SW 1271 (cell line): ENCODE measurements at regions not wholly inside any gene's neighbourhood (a gene's known extent, or its start where the extent isn't known, plus 50 kb on each side); places are given as distances from the start of the nearest gene placed in this dataset.
"Not testable (repeated sequence)": the region's sequence is repeated elsewhere in the genome, so short reads cannot be mapped to it uniquely, and the experiment has no call there.

Experiments used
- DNase-seq, 2 experiments: peaks; one replicate each; lab custom pipeline; 2025; lab: John Stamatoyannopoulos, UW

GRCh38 chr1:213466541-213466940 is 415.5 kb downstream of the RPS6KC1 start:
- DNase-seq = no peak

GRCh38 chr1:213474054-213474453 is 423.0 kb downstream of the RPS6KC1 start:
- no peak for DNase-seq

DNA sequence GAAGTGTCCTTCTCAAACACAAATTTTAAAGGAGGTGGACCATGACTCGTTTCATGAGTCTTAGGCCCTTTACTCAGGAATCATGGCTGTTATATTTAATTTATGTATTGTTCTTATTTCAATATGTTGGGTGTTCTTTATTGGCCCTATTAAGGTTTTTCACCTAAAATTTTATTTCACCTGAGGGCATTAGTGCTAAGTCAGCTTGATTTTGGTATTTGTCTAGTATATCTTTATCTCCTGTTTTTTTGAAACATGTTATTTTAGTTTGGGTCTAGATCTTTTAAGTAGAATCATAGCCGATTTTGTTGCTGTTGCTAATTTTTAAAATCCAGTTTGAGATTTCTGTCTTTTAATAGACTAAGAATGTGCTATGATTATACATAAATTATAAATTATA is 430.4 kb downstream of the RPS6KC1 start:
- DNase-seq = no peak

DNA sequence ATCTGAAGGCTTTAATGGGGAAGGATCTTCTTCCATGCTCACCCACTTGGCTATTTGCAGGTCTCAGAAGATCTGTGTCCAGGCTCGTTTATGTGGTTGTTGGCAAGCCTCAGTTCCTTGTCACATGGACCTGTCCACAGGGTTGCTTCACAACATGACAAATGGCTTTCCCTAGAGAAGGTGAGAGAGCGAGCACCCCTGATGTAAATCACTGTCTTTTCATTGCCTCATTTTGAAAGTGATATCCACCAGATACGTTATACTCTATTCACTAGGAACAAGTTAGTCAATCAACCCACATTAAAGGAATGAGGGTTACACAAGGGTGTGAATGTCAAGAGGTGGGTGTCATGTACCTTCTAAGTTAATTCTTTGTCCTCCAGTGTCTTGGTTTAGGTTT is 433.3 kb downstream of the RPS6KC1 start:
- DNase-seq = no peak

GRCh38 chr1:213484758-213485157 is 433.7 kb downstream of the RPS6KC1 start:
- no peak for DNase-seq

DNA sequence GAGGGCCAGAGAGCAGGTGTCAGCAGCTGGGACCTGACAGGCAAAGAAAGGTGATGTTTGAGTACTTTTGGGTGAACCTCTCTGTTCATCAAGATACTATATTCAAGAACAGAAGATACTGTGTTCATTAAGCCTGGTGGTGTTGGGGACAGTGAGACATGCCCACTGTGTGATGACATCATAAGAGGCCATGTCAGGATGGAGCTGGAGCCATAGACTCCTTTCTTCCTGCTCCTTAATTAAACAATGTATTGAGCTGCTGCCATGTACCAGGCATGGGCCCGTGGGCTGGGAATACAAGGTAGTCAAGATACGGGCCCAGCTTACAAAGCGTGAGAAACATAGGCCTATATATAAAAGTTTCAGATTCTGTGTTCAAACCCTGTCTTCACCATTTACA is 435.4 kb downstream of the RPS6KC1 start:
- DNase-seq = no peak

DNA sequence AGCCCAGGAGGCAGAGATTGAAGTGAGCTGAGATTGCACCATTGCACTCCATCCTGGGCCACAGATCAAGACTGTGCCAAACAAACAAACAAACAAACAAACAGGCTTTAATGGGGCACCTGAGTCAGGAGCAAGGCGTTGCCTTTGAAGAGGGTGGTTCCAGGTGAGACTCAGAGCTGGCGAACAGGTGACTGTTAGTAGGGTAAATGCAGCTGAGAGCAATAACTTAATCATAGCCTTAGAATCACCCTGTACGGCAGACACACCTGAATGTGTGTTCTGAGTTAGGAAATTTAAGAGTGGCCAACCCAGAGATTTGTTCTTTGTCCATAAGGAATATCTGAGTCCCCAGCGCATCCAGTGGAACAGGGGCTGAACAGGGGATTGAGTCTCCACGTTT is 440.4 kb downstream of the RPS6KC1 start:
- DNase-seq = no peak

DNA sequence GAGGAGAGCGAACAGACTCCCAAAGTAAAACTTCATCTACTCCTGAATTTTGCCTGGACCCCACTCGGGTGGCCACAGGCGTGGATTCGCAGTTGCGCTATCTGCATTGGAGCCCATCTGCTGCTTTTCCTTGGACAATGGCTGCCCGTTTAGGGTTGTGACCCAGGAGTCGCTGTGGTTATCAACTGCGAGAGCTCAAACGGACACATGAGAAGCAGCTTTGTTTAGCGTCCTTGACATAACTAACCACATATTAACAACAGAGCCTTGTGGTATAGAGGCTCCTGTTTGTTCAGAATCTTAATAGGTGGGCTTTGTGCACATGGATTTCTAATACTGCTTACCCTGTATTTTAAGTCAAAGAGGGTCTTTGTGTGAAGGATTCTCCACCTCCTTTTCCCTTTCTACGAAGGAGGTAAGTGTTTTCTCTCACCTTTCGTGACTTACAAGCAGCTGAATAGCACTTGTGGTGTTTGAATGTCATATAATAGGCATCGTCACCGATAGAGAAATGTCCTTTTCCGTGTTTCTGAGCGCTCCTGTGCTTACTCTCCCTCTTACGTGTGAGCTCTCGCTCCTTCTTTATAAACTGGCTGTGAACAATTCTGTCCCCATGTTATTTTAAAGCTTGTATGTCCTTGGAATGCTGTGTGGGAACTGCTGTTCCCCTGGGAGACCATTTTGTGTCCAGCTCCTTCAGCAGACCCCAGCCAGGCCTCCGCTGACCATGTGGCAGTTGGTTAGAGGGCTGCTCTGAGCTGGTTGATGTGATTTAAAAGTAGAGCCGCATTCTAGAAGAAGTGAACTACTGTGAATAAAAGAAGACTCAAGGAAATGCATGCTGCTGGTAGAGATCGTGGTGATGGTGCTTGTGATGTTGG is 441.4 kb downstream of the RPS6KC1 start:
- no peak for DNase-seq

- no peak for DNase-seq
Observed at GRCh38 chr1:213499444-213499843, 448.4 kb downstream of the RPS6KC1 start.

- DNase-seq = no peak
Observed at GRCh38 chr1:213507472-213508223, 456.6 kb downstream of the RPS6KC1 start.

DNA sequence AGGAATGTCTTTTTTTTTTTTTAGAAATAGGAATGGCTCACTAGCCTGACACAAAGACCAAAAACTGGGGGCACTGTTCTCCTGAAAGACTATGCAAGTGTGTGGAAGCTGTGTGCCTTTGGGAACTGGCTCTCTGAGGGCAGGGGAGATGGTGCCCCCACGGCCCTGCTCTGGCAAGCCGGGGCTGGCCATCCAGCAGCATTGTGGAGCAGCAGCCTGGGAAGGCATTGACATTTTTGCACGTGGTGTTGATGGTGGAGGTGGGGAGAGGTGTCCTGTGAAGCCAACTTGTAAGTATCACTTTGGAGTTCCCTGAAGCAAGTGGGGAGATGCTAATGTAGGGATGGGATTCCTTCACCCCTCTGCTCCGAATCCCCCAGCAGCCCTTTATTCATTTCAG is 460.1 kb downstream of the RPS6KC1 start:
- DNase-seq = no peak

GRCh38 chr1:213512316-213512715 is 461.3 kb downstream of the RPS6KC1 start:
- no peak for DNase-seq

- DNase-seq = no peak
Observed at GRCh38 chr1:213513006-213513405, 462.0 kb downstream of the RPS6KC1 start.

GRCh38 chr1:213514408-213515179 is 463.6 kb downstream of the RPS6KC1 start:
- not testable (repeated sequence) for DNase-seq

- DNase-seq = no peak
Observed at GRCh38 chr1:213519098-213519497, 468.1 kb downstream of the RPS6KC1 start.

DNA sequence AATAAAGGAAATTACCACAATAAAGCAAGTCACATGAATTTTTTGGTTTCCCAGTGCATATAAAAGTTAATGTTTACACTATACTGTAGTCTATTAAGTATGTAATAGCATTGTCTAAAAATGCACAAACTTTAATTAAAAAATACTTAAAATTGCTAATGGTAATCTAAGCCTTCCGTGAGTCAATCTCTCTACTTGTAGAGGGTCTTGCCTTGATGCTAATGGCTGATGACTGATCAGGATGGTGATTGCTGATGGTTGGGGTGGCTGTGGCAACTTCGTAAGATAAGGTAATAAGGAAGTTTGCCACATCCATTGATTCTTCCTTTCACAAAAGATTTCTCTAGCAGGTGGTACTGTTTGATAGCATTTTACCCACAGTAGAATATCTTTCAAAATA is 466.6 kb upstream of the PROX1 start:
- no peak for DNase-seq

DNA sequence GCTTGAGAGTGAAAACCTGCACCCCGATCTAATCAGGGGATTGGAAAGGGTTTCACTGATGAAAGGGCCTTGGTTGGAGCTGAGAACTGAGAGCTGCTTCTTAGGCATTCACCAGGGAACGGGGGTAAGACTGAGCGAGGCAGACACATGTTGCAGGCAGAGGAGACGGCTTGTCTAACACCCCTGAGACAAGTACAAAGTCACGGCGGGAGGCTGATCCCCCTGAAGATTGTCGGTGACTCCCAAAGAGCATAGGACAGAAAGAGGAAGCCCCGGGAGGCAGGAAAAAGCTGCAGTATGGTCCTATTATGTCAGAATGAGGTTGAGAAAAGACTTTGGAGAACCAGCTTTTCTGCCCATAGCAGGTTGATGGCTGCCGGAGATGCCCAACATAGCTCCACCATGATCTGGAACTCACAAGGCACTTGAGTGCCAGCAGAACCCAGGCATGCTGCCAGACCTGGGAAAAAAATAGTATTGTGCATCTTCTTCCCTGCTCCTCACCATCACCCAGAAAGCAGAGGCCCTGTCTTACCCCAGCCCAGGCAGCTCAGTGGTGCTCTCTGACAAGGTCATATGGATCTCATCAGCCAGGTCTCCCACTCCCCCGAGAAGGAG is 463.9 kb upstream of the PROX1 start:
- no peak for DNase-seq

GRCh38 chr1:213526306-213526705 is 461.5 kb upstream of the PROX1 start:
- DNase-seq = no peak

GRCh38 chr1:213530611-213531320 is 457.0 kb upstream of the PROX1 start:
- DNase-seq = no peak

DNA sequence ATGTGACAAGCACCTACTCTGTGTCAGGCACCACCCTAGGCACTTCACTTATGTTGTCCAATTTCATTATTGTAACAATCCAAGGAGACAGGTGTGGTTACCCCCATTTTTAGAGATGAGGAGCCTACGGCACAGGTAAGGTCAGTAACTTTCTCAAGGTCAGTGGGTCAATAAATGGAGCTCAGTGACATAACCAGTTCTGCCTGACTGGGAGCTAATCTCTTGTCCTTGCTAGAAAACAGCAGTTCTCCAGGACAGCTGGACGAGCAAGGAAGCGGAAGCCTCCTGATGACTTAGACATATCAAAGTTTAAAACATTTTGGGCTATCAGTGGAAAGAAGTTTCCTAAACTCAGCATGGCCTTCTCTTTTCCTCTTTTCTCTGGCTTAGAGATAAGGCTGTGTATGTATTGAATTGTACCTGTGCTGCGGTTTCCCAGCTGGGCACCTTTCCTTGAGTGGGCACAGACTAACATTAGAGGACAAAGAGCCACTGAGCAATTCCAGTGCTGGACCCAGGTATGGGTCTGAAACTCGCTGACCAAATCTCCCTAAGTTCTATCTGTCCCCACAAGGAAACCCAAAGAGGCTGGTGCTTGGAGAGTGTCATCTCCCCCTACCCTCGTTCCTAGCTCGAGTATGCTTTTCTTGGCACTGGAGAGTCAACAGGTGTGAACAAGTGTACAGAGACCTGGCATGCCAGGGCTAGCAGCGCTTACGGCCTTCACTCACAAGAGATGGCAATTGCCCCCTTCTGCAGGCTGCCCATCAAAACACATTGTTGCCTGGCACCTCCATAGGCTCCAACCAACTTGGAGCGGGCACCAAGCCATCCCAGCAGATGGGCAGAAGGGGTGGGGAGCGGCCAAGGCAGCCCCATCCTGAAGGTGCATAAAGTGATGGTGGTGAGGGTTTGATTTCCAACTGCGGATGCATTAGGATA is 456.1 kb upstream of the PROX1 start:
- DNase-seq = no peak
